ENCODE measurements at regions not wholly inside any gene's neighbourhood (a gene's known extent, or its start where the extent isn't known, plus 50 kb on each side); places are given as distances from the start of the nearest gene placed in this dataset.

DNA sequence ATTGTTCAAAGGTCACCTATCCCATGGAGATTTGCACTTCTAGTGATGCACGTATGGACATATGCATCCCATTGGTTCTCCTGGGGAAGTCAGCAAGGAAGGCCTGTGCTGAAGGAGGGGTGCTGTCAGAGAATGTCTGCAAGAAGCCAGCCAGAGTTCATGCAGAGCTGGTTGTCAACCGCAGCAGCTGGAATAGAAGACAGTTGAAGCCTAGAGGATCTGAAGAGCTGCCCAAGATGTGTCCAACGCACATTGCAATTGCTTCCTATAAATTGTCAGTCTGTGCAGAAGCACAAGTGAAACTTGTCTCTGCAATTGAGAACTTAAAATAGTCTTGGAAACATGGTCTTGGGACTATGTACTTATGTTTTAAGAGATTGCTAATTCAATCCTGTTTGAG, 82.1 kb upstream of the CNTNAP4 start:
- WGBS, 2 donors (ENCODE audit: low coverage in 1 of 2), result 72 to 100% methylated on average over 2 to 3 of the region's 3 CpGs
- TF ChIP-seq EP300 (IDR thresholded peaks at IDR 0.05; ENCODE audit: low read depth), result no peak
- no peak for TF ChIP-seq POLR2A (IDR thresholded peaks at IDR 0.05)
- no peak for TF ChIP-seq POLR2AphosphoS5 (IDR thresholded peaks at IDR 0.05)
- TF ChIP-seq, protein P1, sequence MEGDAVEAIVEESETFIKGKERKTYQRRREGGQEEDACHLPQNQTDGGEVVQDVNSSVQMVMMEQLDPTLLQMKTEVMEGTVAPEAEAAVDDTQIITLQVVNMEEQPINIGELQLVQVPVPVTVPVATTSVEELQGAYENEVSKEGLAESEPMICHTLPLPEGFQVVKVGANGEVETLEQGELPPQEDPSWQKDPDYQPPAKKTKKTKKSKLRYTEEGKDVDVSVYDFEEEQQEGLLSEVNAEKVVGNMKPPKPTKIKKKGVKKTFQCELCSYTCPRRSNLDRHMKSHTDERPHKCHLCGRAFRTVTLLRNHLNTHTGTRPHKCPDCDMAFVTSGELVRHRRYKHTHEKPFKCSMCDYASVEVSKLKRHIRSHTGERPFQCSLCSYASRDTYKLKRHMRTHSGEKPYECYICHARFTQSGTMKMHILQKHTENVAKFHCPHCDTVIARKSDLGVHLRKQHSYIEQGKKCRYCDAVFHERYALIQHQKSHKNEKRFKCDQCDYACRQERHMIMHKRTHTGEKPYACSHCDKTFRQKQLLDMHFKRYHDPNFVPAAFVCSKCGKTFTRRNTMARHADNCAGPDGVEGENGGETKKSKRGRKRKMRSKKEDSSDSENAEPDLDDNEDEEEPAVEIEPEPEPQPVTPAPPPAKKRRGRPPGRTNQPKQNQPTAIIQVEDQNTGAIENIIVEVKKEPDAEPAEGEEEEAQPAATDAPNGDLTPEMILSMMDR (IDR thresholded peaks at IDR 0.05), result no peak
- Histone ChIP-seq H3K27ac (no peak overlapping the region), H3K4me1 (no peaks in the 10 kb centered on the region), H3K9me3 (no peaks in the 10 kb centered on the region), H3K27me3 (no peaks in the 10 kb centered on the region), H3K4me3 (no peak overlapping the region), H3K36me3 (no peaks in the 10 kb centered on the region)
- DNase-seq, result no peak
- intact Hi-C loops (cut with DNase I; ENCODE audit: low total_unique reads), result no loop called here
- in situ Hi-C loops (cut with MboI; ENCODE audit: low pct_ligation_motif_present in 1 of 4, low pct_unique_long_range_greater_than_20kb in 1 of 4, low sequenced_read_pairs in 3 of 4), result no loop called here

DNA sequence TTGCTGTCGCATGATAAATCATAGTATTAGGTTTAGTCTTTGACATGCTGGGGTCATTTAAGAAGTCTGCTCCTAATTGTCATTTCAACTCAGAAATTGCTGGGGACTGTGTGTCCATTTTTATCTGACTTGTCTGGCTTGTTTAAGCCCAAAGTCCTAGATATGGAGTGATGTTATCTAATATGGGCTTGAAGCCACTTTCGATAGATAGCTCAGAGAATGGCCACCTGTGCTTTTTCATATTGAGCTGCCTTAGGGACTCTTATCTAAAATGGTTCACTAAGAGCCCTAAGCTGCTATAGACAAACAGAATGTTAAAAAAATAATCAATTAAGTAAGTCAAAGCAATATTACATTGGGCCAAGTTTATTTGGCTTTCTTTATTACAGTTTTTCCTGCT, 81.6 kb upstream of the CNTNAP4 start:
- WGBS, 2 donors (ENCODE audit: low coverage in 1 of 2), result 69 to 84% methylated on average over 2 of the region's 2 CpGs
- in situ Hi-C loops (cut with MboI; ENCODE audit: low pct_ligation_motif_present in 1 of 4, low pct_unique_long_range_greater_than_20kb in 1 of 4, low sequenced_read_pairs in 3 of 4) (no loop called here), intact Hi-C loops (cut with DNase I; ENCODE audit: low total_unique reads) (no loop called here)
- no peak for DNase-seq
- Histone ChIP-seq H3K36me3 (no peaks in the 10 kb centered on the region), H3K9me3 (no peaks in the 10 kb centered on the region), H3K4me1 (no peaks in the 10 kb centered on the region), H3K4me3 (no peak overlapping the region), H3K27me3 (no peaks in the 10 kb centered on the region), H3K27ac (no peak overlapping the region)
- no peak for TF ChIP-seq POLR2AphosphoS5 (IDR thresholded peaks at IDR 0.05)
- no peak for TF ChIP-seq POLR2A (IDR thresholded peaks at IDR 0.05)
- TF ChIP-seq, protein P1 (IDR thresholded peaks at IDR 0.05), result no peak
- TF ChIP-seq EP300 (IDR thresholded peaks at IDR 0.05; ENCODE audit: low read depth), result no peak

DNA sequence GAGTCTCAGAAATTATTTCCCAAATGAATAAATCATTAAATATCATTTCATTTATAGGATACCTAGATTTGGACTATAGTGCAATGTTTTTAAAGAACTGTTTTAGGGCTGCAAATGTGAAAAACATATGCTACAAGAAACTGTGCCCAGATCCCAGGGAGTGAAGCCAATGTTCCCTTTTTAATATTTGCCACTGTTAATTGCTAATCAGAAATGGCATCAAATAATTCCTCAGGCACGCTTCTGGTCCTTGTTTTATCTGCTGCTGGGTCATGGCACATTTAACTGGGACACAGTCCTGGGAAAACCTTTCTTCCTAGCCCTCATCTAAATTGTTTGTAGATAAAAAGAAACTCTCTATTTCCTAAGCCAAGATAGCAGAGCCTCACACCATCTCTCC, 79.3 kb upstream of the CNTNAP4 start:
- 78 to 80% methylated on average over 1 of the region's 1 CpG for WGBS, 2 donors (ENCODE audit: low coverage in 1 of 2)
- no peak for DNase-seq
- TF ChIP-seq EP300 (IDR thresholded peaks at IDR 0.05; ENCODE audit: low read depth) (no peak), POLR2AphosphoS5 (IDR thresholded peaks at IDR 0.05) (no peak), POLR2A (IDR thresholded peaks at IDR 0.05) (no peak)
- TF ChIP-seq, protein P1 (IDR thresholded peaks at IDR 0.05), result no peak
- Histone ChIP-seq H3K4me3 (no peak overlapping the region), H3K9me3 (no peaks in the 10 kb centered on the region), H3K27ac (no peak overlapping the region), H3K36me3 (no peaks in the 10 kb centered on the region), H3K27me3 (no peaks in the 10 kb centered on the region), H3K4me1 (no peaks in the 10 kb centered on the region)
- intact Hi-C loops (cut with DNase I; ENCODE audit: low total_unique reads), result no loop called here
- in situ Hi-C loops (cut with MboI; ENCODE audit: low pct_ligation_motif_present in 1 of 4, low pct_unique_long_range_greater_than_20kb in 1 of 4, low sequenced_read_pairs in 3 of 4), result no loop called here

DNA sequence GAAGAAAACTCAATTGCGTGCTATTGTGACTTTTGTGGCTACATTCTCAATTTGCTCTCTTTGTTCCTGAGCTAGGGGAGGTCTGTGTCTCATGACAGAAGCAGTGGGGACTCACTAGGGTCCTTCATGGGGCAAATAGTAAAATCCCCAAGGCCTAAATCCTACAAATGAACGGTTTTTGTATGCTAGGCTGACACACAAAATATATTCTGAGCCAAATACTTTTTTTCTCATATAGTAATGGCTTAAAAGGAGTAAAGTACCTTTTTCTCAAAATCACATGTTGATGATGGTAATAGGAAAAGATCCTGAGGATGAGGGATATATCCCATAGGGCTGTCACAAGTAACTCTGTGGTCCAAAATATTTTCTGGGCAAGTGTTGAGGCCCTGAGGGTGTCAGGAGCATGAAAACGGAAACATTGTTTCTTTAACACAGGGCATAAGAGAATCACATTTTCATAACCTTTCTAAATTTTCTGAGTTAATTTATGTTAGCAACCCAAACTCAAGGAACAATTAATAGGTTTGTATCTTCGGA, 77.5 kb upstream of the CNTNAP4 start:
- H3K36me3 ChIP-seq, result no peaks in the 10 kb centered on the region
- H3K4me1 ChIP-seq, result no peaks in the 10 kb centered on the region
- no peaks in the 10 kb centered on the region for H3K27me3 ChIP-seq
- in situ Hi-C loops (cut with MboI; ENCODE audit: low pct_ligation_motif_present in 1 of 4, low pct_unique_long_range_greater_than_20kb in 1 of 4, low sequenced_read_pairs in 3 of 4), result no loop called here
- H3K27ac ChIP-seq, result no peak overlapping the region
- intact Hi-C loops (cut with DNase I; ENCODE audit: low total_unique reads), result no loop called here
- no peak overlapping the region for H3K4me3 ChIP-seq
- DNase-seq, result no peak
- H3K9me3 ChIP-seq, result no peaks in the 10 kb centered on the region
- TF ChIP-seq POLR2A (IDR thresholded peaks at IDR 0.05) (no peak), POLR2AphosphoS5 (IDR thresholded peaks at IDR 0.05) (no peak), EP300 (IDR thresholded peaks at IDR 0.05; ENCODE audit: low read depth) (no peak)
- TF ChIP-seq, protein P1 (IDR thresholded peaks at IDR 0.05), result no peak
- WGBS, 2 donors (ENCODE audit: low coverage in 1 of 2), result 59 to 71% methylated on average over 4 of the region's 4 CpGs
